Right lobe of liver (tissue), 6 donors: ENCODE measurements at regions not wholly inside any gene's neighbourhood (a gene's known extent, or its start where the extent isn't known, plus 50 kb on each side); places are given as distances from the start of the nearest gene placed in this dataset.

Source experiments
- ATAC-seq, 4 donors: fragments of 200-7000 bp; cut with Tn5 transposase; one replicate each; pipeline ENCODE4 v1.9.1; 2020; ENCODE audit warnings: mild to moderate bottlenecking in 4 of 4, moderate library complexity in 4 of 4
- DNase-seq, 3 donors: peaks; one replicate each; pipeline ENCODE4 v3.0.0-alpha.2; 2020
- H3K27ac ChIP-seq, 3 donors: fragments of 200-600 bp; one replicate each; pipeline ENCODE4 v1.8.0; 2022
- H3K27me3 ChIP-seq, 2 donors: fragments of 200-600 bp; one replicate each; pipeline ENCODE4 v1.8.0; 2022
- H3K36me3 ChIP-seq, 4 donors: fragments of 200-600 bp; sonication (generic) in 1 of 4; one replicate each; pipeline versions ENCODE4 v1.5.1 to v1.8.0; 2017 to 2022; ENCODE audit warnings: control low read depth in 1 of 4
- H3K4me1 ChIP-seq, 4 donors: fragments of 200-600 bp; sonication (generic) in 1 of 4; one replicate each; pipeline versions ENCODE4 v1.5.1 to v1.8.0; 2017 to 2022; ENCODE audit warnings: control low read depth in 1 of 4
- H3K4me3 ChIP-seq, 3 donors: fragments of 200-600 bp; one replicate each; pipeline ENCODE4 v1.8.0; 2022
- H3K9me3 ChIP-seq, 4 donors: fragments of 200-600 bp; sonication (generic) in 1 of 4; one replicate each; pipeline versions ENCODE4 v1.5.1 to v1.8.0; 2017 to 2022; ENCODE audit warnings: control low read depth in 1 of 4
- CTCF ChIP-seq, 4 donors: fragments of 200-600 bp in 3 of 4; fragments of 450-650 bp in 1 of 4; IDR thresholded peaks; one replicate each; pipeline versions ENCODE4 v1.5.1 to v1.8.0; 2016 to 2022; ENCODE audit warnings: antibody characterized with exemption in 4 of 4, mild to moderate bottlenecking in 2 of 4
- POLR2A ChIP-seq: fragments of 450-650 bp; IDR thresholded peaks from one replicate; pipeline ENCODE4 v1.6.1; 2017; ENCODE audit warnings: antibody characterized with exemption, mild to moderate bottlenecking
- WGBS: methylation state at CpG from one replicate; pipeline ENCODE4 v1.1.6; 2018; ENCODE audit warnings: low coverage, low lambda C conversion rate; ENCODE audit not compliant: insufficient coverage; ENCODE audit errors: missing lambda C conversion rate; 5-methylcytosine and 5-hydroxymethylcytosine counted together
- intact Hi-C, 2 donors: fragments of 100-400 bp; cut with DNase I; formaldehyde crosslinking; loops; one replicate each; pipeline versions ENCODE4 v1.11.2 to v1.14.1; 2022
- donor health status: DM: no; HTN: yes; CAD: no.
- donor health status: DM: no; HTN: no; CAD: no.
- donor health status: DM: no; HTN: no; CAD: no.
- donor health status: DM: no; HTN: yes; CAD: no.
- donor health status: DM: no; HTN: yes; CAD: no.

DNA sequence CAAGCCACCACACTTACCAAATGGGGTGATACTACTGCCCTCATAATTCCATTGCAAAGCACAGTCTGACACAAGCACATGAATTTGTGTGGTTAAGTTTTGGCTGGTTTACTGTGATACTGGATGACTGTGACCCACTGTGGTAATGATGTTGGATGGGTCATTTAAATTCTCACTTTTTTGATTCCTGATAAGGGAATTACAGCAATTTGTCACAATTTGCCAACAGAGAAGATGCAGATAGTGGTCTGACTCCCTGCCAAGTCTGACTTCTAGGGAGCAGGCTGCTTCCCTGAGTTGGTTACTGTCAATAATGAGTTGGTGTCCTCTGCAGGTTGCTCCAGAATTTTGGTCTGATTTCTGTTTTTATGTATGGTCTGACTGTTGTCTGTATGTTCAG, 731.9 kb downstream of the MTRR start:
- ATAC-seq = no peak
- no peaks in the 10 kb centered on the region for H3K9me3 ChIP-seq
- H3K4me1 ChIP-seq = no peaks in the 10 kb centered on the region
- H3K36me3 ChIP-seq = no peaks in the 10 kb centered on the region
- no peak for DNase-seq
- TF ChIP-seq CTCF (IDR thresholded peaks at IDR 0.05) (no peak), POLR2A (no peak)
- H3K4me3 ChIP-seq = no peak overlapping the region
- H3K27ac ChIP-seq = no peak overlapping the region
- no peaks in the 10 kb centered on the region for H3K27me3 ChIP-seq
- intact Hi-C loops = no loop called here

GRCh38 chr5:8601831-8602354, 732.9 kb downstream of the MTRR start:
- intact Hi-C loops = no loop called here
- ATAC-seq = no peak
- Histone ChIP-seq H3K27me3 (no peaks in the 10 kb centered on the region), H3K4me1 (no peaks in the 10 kb centered on the region), H3K27ac (no peak overlapping the region), H3K4me3 (no peak overlapping the region), H3K9me3 (no peaks in the 10 kb centered on the region), H3K36me3 (no peaks in the 10 kb centered on the region)
- DNase-seq = no peak
- TF ChIP-seq CTCF (IDR thresholded peaks at IDR 0.05) (no peak), POLR2A (no peak)
- WGBS = 67% methylated on average over 8 of the region's 8 CpGs

DNA sequence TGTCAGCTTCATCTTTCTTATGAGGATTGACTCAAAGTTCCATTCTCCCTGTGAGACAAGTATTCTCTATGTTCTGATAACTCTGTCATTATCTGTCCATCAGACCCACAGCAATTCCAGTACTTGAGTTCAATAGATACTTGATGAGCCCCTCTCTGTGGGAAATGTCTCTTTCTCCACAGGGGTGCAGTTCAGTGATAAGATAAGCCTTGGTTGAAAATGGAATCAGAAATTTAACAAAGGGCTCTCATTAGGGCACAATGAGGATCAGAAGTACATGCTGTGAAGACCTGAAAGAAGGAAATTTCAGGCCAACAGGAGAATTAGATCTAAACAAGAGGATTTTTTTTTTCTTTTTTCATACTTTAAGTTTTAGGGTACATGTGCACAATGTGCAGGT, 737.3 kb downstream of the MTRR start:
- H3K4me1 ChIP-seq = no peaks in the 10 kb centered on the region
- no peaks in the 10 kb centered on the region for H3K27me3 ChIP-seq
- ATAC-seq = no peak
- no peak for TF ChIP-seq POLR2A
- no peak for TF ChIP-seq CTCF (IDR thresholded peaks at IDR 0.05)
- H3K4me3 ChIP-seq = no peak overlapping the region
- no peaks in the 10 kb centered on the region for H3K36me3 ChIP-seq
- H3K9me3 ChIP-seq = no peaks in the 10 kb centered on the region
- DNase-seq = no peak
- no peak overlapping the region for H3K27ac ChIP-seq
- intact Hi-C loops = no loop called here

- 66% methylated on average over 3 of the region's 3 CpGs for WGBS
- H3K36me3 ChIP-seq = no peaks in the 10 kb centered on the region
- no peaks in the 10 kb centered on the region for H3K4me1 ChIP-seq
- no peaks in the 10 kb centered on the region for H3K27me3 ChIP-seq
- DNase-seq = no peak
- H3K4me3 ChIP-seq = no peak overlapping the region
- H3K9me3 ChIP-seq = no peaks in the 10 kb centered on the region
- ATAC-seq = no peak
- intact Hi-C loops = no loop called here
- H3K27ac ChIP-seq = no peak overlapping the region
- TF ChIP-seq CTCF (IDR thresholded peaks at IDR 0.05) (no peak), POLR2A (no peak)
Observed at GRCh38 chr5:8611067-8611466, 742.1 kb downstream of the MTRR start.

DNA sequence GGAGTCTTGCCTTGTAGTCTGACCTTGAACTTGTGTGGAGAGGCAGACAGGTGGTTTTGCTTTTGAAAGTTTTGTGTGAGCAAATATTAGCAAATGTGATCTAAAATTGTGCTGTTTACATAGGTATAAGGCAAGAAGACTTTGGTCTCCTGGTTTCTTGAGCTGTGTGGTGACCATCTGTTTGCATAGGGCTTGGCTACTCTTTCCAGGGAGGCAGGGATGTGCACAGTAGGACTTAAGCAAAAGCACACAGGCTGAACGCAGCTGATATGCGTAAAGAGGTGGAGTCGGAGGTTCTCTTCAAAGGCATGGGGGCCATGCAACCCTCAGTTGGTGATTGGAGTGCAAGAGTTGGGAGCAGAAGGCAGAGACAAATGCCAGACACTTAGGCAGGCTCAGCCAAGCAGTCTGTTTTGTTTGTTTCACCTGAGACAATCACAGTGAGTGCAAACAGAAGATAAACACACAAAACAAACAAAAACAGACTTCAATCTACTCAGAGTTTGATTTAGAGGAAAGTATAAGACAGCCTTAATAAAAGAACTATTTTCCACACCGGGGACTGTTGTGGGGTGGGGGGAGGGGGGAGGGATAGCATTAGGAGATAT, 744.2 kb downstream of the MTRR start:
- Histone ChIP-seq H3K4me3 (no peak overlapping the region), H3K27me3 (no peaks in the 10 kb centered on the region), H3K4me1 (no peaks in the 10 kb centered on the region), H3K27ac (no peak overlapping the region), H3K9me3 (no peaks in the 10 kb centered on the region), H3K36me3 (no peaks in the 10 kb centered on the region)
- ATAC-seq (no peak), DNase-seq (no peak)
- intact Hi-C loops = no loop called here
- no peak for TF ChIP-seq CTCF (IDR thresholded peaks at IDR 0.05)
- no peak for TF ChIP-seq POLR2A
- WGBS = 19% methylated on average over 4 of the region's 4 CpGs
